ENCODE measurements at regions not wholly inside any gene's neighbourhood (a gene's known extent, or its start where the extent isn't known, plus 50 kb on each side); places are given as distances from the start of the nearest gene placed in this dataset.
"Not testable (repeated sequence)": the region's sequence is repeated elsewhere in the genome, so short reads cannot be mapped to it uniquely, and the experiment has no call there.

DNA sequence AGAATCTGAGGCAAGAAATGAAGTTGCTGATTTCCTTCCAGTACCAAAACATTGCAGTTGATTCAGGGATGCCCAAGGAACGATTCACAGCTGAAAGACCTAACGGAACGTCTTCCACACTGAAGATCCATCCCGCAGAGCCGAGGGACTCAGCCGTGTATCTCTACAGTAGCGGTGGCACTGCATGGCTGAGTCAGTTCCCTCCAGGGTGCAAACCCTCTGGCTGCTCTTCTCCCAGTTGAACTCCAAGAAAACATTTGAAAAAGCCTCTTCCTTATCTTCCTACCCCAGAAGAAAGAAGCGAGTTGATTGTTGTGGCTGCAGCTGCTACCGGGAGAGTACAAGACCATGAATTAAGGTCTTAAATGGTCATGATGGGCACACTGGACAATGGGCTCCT lies 147.1 kb upstream of the PRSS1 start:
- no peak for DNase-seq

DNA sequence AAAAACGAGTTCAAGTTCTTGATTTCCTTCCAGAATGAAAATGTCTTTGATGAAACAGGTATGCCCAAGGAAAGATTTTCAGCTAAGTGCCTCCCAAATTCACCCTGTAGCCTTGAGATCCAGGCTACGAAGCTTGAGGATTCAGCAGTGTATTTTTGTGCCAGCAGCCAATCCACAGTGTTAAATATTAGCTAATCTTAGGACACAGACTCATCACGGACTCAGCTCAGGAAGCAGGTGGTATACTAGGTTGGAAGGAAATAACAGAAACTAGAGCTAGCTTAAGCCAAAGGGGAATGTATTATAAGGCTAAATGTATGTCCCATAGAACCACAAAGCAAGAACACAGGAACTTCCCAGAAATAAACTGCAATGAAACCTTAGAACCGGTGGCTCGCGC lies 151.0 kb upstream of the PRSS1 start:
- DNase-seq: no peak

- DNase-seq: no peak
These were observed 151.7 kb upstream of the PRSS1 start for GRCh38 chr7:142597547-142597946.

GRCh38 chr7:142595816-142596516 lies 153.3 kb upstream of the PRSS1 start:
- DNase-seq: no peak

GRCh38 chr7:142594078-142594477 lies 155.2 kb upstream of the PRSS1 start:
- DNase-seq: no peak

DNA sequence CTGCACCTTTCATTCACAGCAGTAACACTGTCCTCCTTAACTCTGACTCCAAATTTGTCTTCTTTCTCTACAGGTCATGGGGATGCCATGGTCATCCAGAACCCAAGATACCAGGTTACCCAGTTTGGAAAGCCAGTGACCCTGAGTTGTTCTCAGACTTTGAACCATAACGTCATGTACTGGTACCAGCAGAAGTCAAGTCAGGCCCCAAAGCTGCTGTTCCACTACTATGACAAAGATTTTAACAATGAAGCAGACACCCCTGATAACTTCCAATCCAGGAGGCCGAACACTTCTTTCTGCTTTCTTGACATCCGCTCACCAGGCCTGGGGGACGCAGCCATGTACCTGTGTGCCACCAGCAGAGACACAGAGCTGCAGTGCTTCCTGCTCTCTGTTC lies 156.2 kb upstream of the PRSS1 start:
- DNase-seq: no peak

DNA sequence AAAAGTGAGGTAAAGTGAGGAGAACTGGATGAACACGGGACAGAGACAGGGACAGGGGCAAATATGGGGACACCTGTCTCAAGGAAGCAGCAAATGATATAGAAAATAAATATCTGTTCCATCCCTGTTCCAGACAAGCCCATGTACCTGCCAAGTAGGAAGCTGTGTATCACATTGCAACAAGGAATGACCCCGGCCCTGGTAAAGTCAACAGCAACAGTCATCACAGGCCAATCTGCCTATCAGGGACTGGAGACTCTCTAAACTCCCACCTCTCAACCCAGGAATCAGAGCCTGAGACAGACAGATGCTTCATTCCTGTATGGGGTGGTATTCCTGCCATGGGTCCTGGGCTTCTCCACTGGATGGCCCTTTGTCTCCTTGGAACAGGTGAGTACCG lies 156.6 kb upstream of the PRSS1 start:
- no peak for DNase-seq

DNA sequence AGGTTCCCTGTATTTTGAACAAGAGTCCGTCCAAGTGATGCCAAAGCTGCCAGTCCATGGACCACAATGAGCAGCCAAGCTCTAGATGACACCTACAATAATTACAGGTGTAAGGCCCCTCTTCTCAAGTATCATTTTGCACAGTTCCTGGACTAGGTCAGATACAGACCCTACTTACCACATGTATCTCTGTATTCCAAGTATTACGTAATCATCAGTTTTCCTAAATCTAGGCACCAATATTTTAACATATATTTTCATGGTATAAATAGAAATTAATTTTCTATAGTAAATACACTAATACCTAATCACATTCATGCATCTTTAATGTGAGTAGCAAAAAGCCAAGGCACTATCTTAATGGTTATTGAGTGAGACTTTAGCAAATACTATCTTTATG lies 157.0 kb upstream of the PRSS1 start:
- no peak for DNase-seq

- no peak for DNase-seq
These were observed 158.3 kb upstream of the PRSS1 start for GRCh38 chr7:142590830-142591457.

- no peak for DNase-seq
These were observed 159.2 kb upstream of the PRSS1 start for GRCh38 chr7:142590077-142590476.

DNA sequence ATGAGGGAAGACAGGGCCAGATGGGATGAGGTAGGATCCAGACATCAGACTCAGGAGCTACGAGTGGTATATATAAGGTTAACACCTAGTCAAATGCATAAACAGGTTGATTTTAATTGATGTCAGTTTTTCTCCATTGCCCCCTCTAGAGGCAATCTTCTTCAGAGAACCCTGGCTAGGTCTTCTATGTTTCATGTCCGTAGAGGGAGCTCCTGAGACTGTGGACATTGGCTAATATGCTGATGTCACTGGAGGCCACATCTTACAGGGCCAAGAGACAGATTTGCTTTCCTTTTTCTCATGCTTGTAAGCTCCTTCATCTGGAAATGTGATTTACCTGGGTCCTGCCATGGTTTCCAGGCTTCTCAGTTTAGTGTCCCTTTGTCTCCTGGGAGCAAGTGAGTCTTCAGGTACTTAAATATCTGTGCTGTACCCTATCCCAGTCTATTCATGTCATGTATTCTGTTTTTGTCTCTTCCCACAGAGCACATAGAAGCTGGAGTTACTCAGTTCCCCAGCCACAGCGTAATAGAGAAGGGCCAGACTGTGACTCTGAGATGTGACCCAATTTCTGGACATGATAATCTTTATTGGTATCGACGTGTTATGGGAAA lies 161.6 kb upstream of the PRSS1 start:
- no peak for DNase-seq

- no peak for DNase-seq
These were observed 162.7 kb upstream of the PRSS1 start for GRCh38 chr7:142586611-142587010.

DNA sequence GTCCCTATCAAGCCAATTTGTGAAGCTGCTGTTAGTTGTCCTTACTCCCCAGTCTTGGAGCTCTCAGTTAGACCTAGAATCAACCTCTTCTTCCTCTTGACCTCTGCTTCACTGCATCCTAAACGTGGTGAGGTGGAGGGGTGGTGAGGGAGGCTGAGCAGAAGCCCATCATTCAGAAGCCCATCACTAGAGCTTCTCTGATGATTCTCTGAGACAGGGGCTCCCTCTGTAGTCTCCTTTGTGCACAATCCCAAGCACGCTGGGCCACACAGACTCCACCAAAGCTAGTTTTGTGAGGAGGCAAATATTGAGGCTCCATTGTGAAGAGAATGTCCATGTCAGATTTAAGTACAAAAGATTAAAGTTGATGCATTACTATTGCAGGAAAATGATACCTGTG lies 163.8 kb upstream of the PRSS1 start:
- no peak for DNase-seq

DNA sequence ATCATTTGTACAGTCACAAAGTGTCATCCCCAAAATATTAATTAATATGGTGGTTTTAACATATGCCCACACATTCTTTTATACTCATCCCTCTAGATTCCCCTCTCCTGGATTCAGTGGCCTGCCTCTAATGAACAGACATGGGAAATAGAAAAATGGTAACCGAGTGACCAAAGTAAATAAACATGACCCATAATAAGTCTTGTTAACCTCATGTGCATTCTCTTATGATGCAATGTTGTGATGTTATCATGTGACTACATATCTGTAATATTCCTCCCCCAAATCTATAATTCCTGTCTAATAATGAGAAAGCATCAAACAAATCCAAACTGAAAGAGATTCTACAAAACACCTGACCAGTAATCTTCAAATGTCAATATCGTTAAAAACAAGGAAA lies 164.5 kb upstream of the PRSS1 start:
- DNase-seq: no peak

- peak; percentile 52 for DNase-seq
These were observed 165.8 kb upstream of the PRSS1 start for GRCh38 chr7:142583446-142583845.

DNA sequence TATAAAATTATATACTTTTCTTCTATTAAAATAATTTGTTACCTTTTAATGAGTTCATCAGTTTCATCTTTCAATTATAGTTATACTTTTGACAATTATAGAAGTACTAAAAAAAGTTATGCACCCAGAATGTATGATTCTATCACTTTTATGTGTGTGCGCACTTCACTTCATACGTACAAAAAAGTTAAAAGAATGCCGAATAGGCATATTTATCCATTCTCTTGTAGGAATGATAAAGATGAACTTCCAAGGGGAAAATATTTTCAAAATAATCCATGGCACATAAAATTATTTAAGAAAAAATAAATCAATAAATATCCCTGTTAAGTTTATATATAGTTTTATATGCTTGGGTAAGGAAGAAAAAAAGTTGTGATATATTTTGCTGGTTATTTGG lies 166.9 kb upstream of the PRSS1 start:
- DNase-seq: no peak

- DNase-seq: no peak
These were observed 167.9 kb upstream of the PRSS1 start for GRCh38 chr7:142581341-142581740.

GRCh38 chr7:142579946-142580345 lies 169.3 kb upstream of the PRSS1 start:
- DNase-seq: no peak

DNA sequence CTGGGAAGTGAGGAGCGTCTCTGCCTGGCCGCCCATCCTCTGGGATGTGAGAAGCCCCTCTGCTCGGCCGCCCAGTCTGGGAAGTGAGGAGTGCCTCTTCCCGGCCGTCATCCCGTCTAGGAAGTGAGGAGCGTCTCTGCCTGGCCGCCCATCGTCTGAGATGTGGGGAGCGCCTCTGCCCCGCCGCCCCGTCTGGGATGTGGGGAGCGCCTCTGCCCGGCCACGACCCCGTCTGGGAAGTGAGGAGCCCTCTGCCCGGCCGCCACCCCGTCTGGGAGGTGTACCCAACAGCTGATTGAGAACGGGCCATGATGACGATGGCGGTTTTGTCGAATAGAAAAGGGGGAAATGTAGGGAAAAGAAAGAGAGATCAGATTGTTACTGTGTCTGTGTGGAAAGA lies 173.9 kb upstream of the PRSS1 start:
- DNase-seq: not testable (repeated sequence)

- DNase-seq: no peak
These were observed 177.7 kb upstream of the PRSS1 start for GRCh38 chr7:142571581-142571980.

DNA sequence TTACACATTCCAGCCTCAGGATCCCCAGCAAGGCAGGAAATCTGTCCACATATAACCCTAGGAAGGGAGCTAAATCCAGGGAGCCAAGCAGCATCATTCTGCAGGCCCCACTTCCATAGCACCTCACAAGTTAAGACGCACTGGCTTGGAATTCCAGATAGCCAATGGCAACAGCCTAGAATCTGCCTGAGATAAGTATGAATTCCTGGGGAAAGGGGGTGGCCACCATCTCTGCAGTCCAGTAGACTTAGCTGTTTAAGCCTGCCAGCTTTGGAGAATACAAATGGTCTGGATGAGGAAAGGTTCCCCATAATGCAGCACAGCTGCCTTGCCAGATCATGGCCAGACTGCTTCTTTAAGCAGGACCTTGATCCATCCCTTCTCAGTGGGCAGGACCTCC lies 179.4 kb upstream of the PRSS1 start:
- no peak for DNase-seq

DNA sequence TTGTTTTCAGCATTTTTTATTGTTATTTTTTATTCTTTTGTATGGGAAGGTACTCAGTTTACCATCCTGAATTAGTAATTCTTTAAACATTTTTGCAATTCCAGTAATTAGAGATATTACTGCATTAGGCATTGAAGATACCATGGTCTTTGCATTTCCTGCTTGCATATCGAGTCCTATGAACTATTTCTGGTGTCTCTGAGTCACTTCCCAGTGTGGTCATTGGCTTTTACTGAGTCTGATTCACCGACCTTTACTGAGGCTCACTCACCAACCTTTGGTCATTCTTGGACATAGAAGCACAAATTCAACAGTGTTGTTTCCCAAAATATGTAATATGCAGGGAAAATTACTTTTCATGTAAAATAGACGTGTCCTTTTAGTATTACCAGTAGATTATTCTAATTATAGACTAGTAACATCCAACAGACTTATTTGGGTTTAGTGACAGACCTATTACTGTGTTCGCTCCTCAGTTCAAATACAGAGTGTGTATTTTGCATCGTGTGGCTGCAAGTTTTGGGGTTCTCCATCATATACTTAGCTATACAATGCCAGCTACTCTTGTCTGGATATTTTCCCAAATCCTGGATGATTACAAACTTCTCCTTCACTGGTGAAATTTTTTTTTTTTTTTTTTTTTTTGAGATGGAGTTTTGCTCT lies 180.7 kb upstream of the PRSS1 start:
- no peak for DNase-seq

GRCh38 chr7:142567201-142568075 lies 181.8 kb upstream of the PRSS1 start:
- DNase-seq: no peak

All from T1000 (cell line).